ENCODE measurements at regions not wholly inside any gene's neighbourhood (a gene's known extent, or its start where the extent isn't known, plus 50 kb on each side); places are given as distances from the start of the nearest gene placed in this dataset.

DNA sequence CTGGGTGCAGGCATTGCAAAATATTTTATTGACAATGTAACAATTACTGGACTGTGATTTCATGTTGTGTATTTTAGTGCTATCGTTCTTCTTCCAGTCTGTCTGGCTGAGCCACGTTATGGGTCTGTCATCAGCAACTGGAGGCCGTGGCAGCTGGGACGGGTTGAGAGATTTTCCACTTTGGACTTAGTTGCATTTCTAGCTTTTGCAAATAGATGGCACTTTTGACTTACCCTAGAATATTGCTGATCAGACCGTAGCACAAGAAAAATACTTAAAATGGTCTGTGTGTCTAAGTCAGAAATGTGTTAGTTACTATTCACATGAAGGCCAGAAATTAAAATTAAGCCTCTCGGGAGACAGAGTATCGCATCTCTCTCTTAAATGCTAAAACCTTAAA, 211.1 kb downstream of the TEX29 start:
- ChIA-PET CTCF (no interaction called here), POLR2A (no interaction called here)
- Mint-ChIP-seq H3K4me1 (peaks cover 0 to 10% (median 0%) of the 10 kb centered on the region in 3 donors), H3K36me3 (no peaks in the 10 kb centered on the region), H3K4me3 (no peak overlapping the region), H3K9me3 (no peaks in the 10 kb centered on the region), H3K27me3 (peaks cover 21 to 45% of the 10 kb centered on the region in 2 donors), H3K27ac (no peak overlapping the region)
- no peak overlapping the region for H3K4me3 ChIP-seq (ENCODE audit: low read length)
- H3K27me3 ChIP-seq (ENCODE audit: insufficient read depth, low read length, poor library complexity, severe bottlenecking): peaks cover 8% of the 10 kb centered on the region
- H3K9me3 ChIP-seq (ENCODE audit: low read length): no peaks in the 10 kb centered on the region
- no peaks in the 10 kb centered on the region for H3K4me1 ChIP-seq (ENCODE audit: insufficient read depth, low read length)
- DNase-seq: no peak
- no peaks in the 10 kb centered on the region for H3K36me3 ChIP-seq (ENCODE audit: insufficient read depth, low read length)
- H3K27ac ChIP-seq (ENCODE audit: low read depth, low read length): no peak overlapping the region

DNA sequence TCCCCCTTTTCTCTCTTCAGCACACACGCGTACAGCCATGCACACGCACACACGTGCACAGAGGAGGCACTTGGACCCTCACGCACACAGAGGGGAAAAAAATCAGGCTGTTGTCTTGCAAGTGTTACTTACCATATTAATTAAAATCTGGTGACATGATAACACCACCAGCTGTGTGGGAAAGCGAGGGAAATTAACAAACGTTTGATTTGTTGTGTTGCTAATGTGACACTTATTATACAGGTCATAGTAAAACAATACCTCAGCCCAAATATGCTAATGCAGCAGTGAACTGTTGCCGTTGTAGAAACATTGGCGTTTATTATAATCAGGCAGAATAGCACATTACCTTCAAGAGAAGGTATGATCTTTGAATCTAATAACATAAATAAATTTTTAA, 211.7 kb downstream of the TEX29 start:
- Mint-ChIP-seq H3K4me3 (no peak overlapping the region), H3K9me3 (no peaks in the 10 kb centered on the region), H3K4me1 (peaks cover 0 to 10% (median 0%) of the 10 kb centered on the region in 3 donors), H3K27ac (no peak overlapping the region), H3K27me3 (peaks cover 21 to 46% of the 10 kb centered on the region in 2 donors), H3K36me3 (no peaks in the 10 kb centered on the region)
- Histone ChIP-seq H3K4me1 (ENCODE audit: insufficient read depth, low read length) (no peaks in the 10 kb centered on the region), H3K9me3 (ENCODE audit: low read length) (no peaks in the 10 kb centered on the region), H3K27me3 (ENCODE audit: insufficient read depth, low read length, poor library complexity, severe bottlenecking) (peaks cover 8% of the 10 kb centered on the region), H3K27ac (ENCODE audit: low read depth, low read length) (no peak overlapping the region), H3K36me3 (ENCODE audit: insufficient read depth, low read length) (no peaks in the 10 kb centered on the region), H3K4me3 (ENCODE audit: low read length) (no peak overlapping the region)
- DNase-seq: no peak
- POLR2A ChIA-PET: no interaction called here
- CTCF ChIA-PET: no interaction called here

DNA sequence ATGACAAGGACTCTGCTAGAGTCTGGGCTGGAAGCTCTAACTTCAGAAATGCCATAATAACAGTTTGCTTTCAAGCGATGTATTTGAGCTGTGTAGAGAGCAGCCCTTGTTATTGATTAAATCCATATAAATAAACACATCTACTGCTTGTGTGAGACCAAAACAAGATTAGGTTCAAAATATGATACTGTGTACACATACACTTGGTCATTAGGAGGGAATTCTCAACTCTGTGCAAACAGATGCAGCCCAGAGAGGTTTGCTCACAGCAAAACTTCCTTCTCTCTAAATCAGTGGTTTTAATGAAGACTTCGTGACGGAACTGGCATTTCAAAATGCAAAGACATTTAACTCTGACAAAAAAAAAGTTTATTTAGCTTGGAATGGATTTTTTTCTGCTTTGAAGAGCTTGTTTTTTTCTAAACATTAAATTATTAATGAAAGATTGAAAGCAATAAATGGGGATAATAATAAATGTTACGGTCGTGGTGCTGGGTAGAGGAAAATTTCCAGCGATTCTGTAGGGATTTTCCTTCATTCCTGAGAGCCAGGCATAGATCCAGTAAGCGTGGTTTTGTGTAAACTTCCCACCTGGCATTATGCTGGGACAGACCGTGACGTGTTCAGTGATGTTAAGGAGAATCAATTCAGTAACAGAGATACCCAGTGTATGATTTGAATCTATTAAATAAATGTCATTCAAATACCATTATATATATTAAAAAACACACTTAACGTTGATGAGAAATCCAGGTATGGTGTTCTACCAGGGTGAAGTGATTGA, 213.7 kb downstream of the TEX29 start:
- Histone ChIP-seq H3K36me3 (ENCODE audit: insufficient read depth, low read length) (no peaks in the 10 kb centered on the region), H3K27me3 (ENCODE audit: insufficient read depth, low read length, poor library complexity, severe bottlenecking) (peaks cover 8% of the 10 kb centered on the region), H3K9me3 (ENCODE audit: low read length) (no peaks in the 10 kb centered on the region), H3K27ac (ENCODE audit: low read depth, low read length) (no peak overlapping the region), H3K4me3 (ENCODE audit: low read length) (no peak overlapping the region), H3K4me1 (ENCODE audit: insufficient read depth, low read length) (no peaks in the 10 kb centered on the region)
- ChIA-PET CTCF (no interaction called here), POLR2A (no interaction called here)
- Mint-ChIP-seq H3K27ac (no peak overlapping the region), H3K4me3 (no peak overlapping the region), H3K36me3 (no peaks in the 10 kb centered on the region), H3K9me3 (no peaks in the 10 kb centered on the region), H3K4me1 (peaks cover 0 to 10% (median 0%) of the 10 kb centered on the region in 3 donors), H3K27me3 (peaks cover 21 to 46% of the 10 kb centered on the region in 2 donors)
- DNase-seq: no peak

DNA sequence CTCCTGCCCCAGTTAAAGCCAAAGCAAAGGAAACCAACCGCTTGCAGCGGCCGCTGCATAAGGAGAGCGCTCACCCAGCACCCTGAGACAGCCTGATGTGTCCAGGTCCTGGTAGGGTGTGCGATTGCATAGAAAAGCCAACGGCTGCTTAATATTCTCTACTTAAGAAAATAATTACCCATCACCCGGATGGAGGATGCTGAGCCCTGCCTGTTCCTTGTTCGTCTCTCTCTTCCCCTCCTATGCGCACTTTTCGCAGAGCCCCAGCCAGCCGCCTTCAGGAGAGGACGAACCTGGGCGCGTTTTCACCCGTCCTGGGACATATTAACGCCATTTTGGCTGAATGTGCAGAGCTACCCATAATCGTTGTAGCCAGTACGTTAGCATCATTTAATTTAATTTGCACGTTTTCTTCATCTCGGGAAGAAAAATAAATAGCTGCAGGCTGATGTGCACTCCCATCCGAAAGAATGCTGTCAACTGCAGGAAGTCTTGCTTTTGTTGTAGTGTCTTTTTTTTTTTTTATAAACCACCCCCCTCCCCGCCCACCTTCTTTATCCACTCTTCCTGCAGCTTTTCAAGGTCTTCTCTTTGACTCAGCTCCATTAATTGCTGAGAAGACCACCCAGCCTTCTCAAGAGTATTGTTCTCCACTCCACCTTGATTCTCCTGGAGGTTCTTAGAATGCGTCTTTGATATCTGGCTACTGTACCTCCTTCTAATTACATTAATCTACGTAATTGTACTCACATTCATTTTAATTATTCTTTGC, 214.5 kb downstream of the TEX29 start:
- POLR2A ChIA-PET: no interaction called here
- CTCF ChIA-PET: no interaction called here
- Mint-ChIP-seq H3K27ac (no peak overlapping the region), H3K4me1 (peaks cover 0 to 10% (median 0%) of the 10 kb centered on the region in 3 donors), H3K9me3 (peaks cover 0 to 2% (median 0%) of the 10 kb centered on the region in 5 donors), H3K27me3 (peaks cover 18 to 52% of the 10 kb centered on the region in 2 donors), H3K4me3 (peak overlapping the region in 1 of 7 donors; percentile 27), H3K36me3 (no peaks in the 10 kb centered on the region)
- Histone ChIP-seq H3K27ac (ENCODE audit: low read depth, low read length) (no peak overlapping the region), H3K36me3 (ENCODE audit: insufficient read depth, low read length) (no peaks in the 10 kb centered on the region), H3K4me1 (ENCODE audit: insufficient read depth, low read length) (no peaks in the 10 kb centered on the region), H3K9me3 (ENCODE audit: low read length) (no peaks in the 10 kb centered on the region), H3K4me3 (ENCODE audit: low read length) (no peak overlapping the region), H3K27me3 (ENCODE audit: insufficient read depth, low read length, poor library complexity, severe bottlenecking) (peaks cover 8% of the 10 kb centered on the region)
- no peak for DNase-seq

DNA sequence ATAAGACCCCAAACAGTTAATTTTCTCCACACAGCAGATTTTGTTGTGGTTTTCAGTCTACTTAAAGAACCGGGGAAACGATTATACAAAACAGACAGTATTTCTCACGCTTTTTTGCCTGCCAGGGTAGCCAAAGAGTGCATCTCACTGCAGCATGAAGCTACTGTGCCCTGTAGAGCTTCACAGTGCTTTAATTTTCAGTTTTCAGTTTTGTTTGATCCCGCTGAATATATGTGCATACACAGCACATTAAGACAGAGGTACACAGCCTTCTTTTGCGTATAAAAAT, 215.0 kb downstream of the TEX29 start:
- POLR2A ChIA-PET: no interaction called here

DNA sequence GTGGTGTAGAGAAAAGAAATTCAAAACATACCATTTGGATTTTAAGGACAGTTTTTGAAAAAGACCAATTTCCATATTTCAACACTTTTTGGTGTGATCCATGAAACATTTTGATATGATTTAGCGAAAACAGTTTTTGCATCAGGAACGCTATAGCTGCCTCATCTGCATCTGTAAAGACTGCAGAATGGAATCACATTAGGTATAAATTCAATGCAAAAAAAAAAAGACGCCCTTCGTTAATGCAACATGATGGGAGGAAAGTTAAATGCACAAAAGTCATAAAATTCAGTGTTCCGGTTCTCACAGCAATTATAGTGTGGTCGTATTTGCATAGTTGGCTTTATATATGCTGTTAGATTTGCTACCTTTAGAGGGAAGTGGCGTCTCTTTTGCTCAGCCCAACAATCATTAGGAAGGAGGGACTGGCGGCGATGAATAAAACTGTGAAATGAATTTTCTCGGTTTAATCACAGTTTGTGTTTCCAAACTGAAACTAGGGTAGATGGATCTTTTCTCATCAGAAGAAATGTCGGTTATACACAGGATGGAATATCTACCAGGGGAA, 215.7 kb downstream of the TEX29 start:
- ChIA-PET POLR2A (no interaction called here), CTCF (no interaction called here)
- DNase-seq: no peak
- Mint-ChIP-seq H3K4me3 (no peak overlapping the region), H3K9me3 (peaks cover 0 to 2% (median 0%) of the 10 kb centered on the region in 5 donors), H3K4me1 (peaks cover 0 to 10% (median 0%) of the 10 kb centered on the region in 3 donors), H3K27ac (no peak overlapping the region), H3K36me3 (no peaks in the 10 kb centered on the region), H3K27me3 (peaks cover 14 to 48% of the 10 kb centered on the region in 2 donors)
- no peak overlapping the region for H3K4me3 ChIP-seq (ENCODE audit: low read length)
- H3K36me3 ChIP-seq (ENCODE audit: insufficient read depth, low read length): no peaks in the 10 kb centered on the region
- no peaks in the 10 kb centered on the region for H3K4me1 ChIP-seq (ENCODE audit: insufficient read depth, low read length)
- peaks cover 8% of the 10 kb centered on the region for H3K27me3 ChIP-seq (ENCODE audit: insufficient read depth, low read length, poor library complexity, severe bottlenecking)
- H3K9me3 ChIP-seq (ENCODE audit: low read length): no peaks in the 10 kb centered on the region
- H3K27ac ChIP-seq (ENCODE audit: low read depth, low read length): no peak overlapping the region

More for the DNA sequence above, 215.0 kb downstream of the TEX29 start:
- no peaks in the 10 kb centered on the region for H3K4me1 ChIP-seq (ENCODE audit: insufficient read depth, low read length)
- no peak overlapping the region for H3K27ac ChIP-seq (ENCODE audit: low read depth, low read length)
- no peaks in the 10 kb centered on the region for H3K36me3 Mint-ChIP-seq
- H3K27ac Mint-ChIP-seq: no peak overlapping the region
- H3K4me3 ChIP-seq (ENCODE audit: low read length): no peak overlapping the region
- H3K4me1 Mint-ChIP-seq: peaks cover 0 to 10% (median 0%) of the 10 kb centered on the region in 3 donors
- peaks cover 8% of the 10 kb centered on the region for H3K27me3 ChIP-seq (ENCODE audit: insufficient read depth, low read length, poor library complexity, severe bottlenecking)
- no peaks in the 10 kb centered on the region for H3K36me3 ChIP-seq (ENCODE audit: insufficient read depth, low read length)
- H3K27me3 Mint-ChIP-seq: peaks cover 19 to 52% of the 10 kb centered on the region in 2 donors
- DNase-seq: no peak
- peaks cover 0 to 2% (median 0%) of the 10 kb centered on the region in 5 donors for H3K9me3 Mint-ChIP-seq
- no peak overlapping the region for H3K4me3 Mint-ChIP-seq
- CTCF ChIA-PET: no interaction called here
- H3K9me3 ChIP-seq (ENCODE audit: low read length): no peaks in the 10 kb centered on the region

DNA sequence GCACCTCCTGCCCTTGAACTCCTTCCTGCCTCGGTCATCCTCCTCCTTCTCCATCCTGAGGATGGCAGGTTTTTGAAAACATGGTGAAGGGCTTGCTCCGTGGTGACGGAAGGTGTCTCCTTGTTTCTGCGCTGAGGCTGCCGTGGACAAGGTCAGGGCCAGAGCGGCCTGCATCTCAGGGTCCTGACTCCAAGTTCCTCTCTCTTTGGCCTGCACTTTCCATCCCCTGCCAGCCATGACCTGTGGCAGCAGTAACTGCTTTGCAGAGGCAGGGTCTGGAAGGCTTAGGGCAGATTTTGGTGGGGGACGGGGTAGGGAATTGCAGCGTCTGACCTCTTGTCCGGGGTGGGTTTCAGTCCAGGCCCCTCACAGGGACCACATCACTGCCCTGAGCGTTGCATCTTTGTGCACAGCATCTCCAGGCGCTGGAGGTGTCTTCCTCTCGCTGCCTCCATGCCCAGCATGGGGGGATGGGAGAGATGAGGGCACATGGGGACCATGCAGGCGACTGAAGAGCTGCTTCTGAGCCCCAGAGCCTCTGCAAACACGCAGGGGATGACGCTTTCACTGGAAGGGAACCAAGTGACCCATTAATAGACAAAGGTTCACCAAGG, 216.8 kb downstream of the TEX29 start:
- ChIA-PET CTCF (no interaction called here), POLR2A (no interaction called here)
- no peaks in the 10 kb centered on the region for H3K36me3 ChIP-seq (ENCODE audit: insufficient read depth, low read length)
- H3K27ac ChIP-seq (ENCODE audit: low read depth, low read length): no peak overlapping the region
- Mint-ChIP-seq H3K4me3 (no peak overlapping the region), H3K27me3 (peaks cover 11 to 38% of the 10 kb centered on the region in 2 donors), H3K36me3 (no peaks in the 10 kb centered on the region), H3K27ac (no peak overlapping the region), H3K4me1 (peaks cover 0 to 10% (median 0%) of the 10 kb centered on the region in 3 donors), H3K9me3 (peaks cover 0 to 2% (median 0%) of the 10 kb centered on the region in 5 donors)
- H3K9me3 ChIP-seq (ENCODE audit: low read length): no peaks in the 10 kb centered on the region
- no peak overlapping the region for H3K4me3 ChIP-seq (ENCODE audit: low read length)
- peaks cover 8% of the 10 kb centered on the region for H3K27me3 ChIP-seq (ENCODE audit: insufficient read depth, low read length, poor library complexity, severe bottlenecking)
- no peaks in the 10 kb centered on the region for H3K4me1 ChIP-seq (ENCODE audit: insufficient read depth, low read length)
- DNase-seq: no peak
